ENCODE measurements at regions not wholly inside any gene's neighbourhood (a gene's known extent, or its start where the extent isn't known, plus 50 kb on each side); places are given as distances from the start of the nearest gene placed in this dataset.

DNA sequence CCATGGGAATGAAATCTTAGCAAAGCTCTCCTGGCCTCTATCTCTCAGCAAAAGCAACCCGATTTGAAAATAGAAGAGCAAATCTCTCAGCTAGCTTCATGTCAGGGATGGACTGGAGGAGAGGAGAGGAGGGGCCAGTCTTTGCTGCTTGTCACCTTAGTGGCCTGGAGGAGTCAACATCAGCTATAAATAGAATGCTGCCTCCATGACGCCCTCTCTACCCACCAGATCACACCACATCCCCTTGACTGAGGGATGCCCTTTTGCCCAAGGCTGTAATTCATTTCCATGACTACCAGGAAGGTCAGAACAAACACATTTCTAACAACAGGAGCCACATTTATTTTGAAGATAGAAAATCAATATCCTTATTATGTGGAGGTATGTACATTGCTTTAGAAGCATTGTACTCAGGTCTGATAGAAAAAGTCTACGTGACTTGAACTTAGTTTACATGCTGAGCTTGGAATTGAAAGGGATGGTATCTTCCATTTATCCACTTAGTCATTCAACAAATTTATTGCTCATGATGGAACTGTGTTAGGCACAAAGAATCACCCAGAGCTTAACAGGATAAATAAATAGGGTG lies 92.4 kb upstream of the LIFR start:
- no peak for TF ChIP-seq CTCF (IDR thresholded peaks at IDR 0.05)
- no peak for TF ChIP-seq ZFX (IDR thresholded peaks at IDR 0.05; ENCODE audit: borderline replicate concordance)
- no peak overlapping the region for H3K27ac ChIP-seq

DNA sequence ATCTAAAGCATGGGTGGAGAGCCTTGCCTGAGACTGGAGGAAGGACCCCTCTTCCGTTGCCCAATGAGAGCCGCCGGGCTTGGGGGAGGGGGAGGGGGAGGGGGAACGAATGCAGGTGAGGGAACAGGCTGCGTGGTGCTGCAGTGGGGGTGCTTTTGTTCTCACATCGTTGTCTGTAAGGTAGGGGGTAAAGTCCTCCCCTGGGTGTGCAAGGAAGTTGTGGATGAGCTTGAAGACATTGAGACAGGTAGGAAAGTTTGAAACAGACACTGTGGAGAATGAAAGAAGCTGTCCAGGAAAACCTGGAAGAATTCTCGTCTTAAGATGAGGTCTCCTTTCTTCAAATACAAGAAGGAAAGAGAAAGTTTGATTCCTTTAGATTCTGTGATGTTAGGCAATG lies 94.1 kb upstream of the LIFR start:
- TF ChIP-seq ZFX (IDR thresholded peaks at IDR 0.05; ENCODE audit: borderline replicate concordance), result no peak
- no peak overlapping the region for H3K27ac ChIP-seq

GRCh38 chr5:38650946-38651345 lies 94.5 kb upstream of the LIFR start:
- TF ChIP-seq CTCF (IDR thresholded peaks at IDR 0.05) (no peak), ZFX (IDR thresholded peaks at IDR 0.05; ENCODE audit: borderline replicate concordance) (no peak)
- H3K27ac ChIP-seq, result no peak overlapping the region

DNA sequence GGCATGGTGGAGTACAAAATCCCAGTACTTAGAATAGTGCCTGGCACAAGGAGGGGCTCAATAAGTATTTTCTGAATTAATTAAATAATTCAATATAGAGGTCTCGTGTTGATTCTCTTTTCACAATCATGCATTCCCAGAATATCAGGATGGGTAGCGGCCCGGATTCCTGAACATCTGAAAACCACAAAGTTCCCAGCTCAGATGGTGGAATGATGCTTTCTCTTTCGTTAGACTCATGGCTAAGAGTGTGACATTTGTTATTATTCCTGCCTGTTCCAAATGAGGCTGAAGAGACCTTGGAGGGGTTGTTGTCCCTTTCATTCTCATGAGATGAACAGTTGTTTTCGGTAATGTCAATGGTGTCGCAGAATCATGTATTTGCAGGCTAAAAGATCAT lies 95.4 kb upstream of the LIFR start:
- TF ChIP-seq CTCF (IDR thresholded peaks at IDR 0.05) (no peak), ZFX (IDR thresholded peaks at IDR 0.05; ENCODE audit: borderline replicate concordance) (no peak)

GRCh38 chr5:38653389-38653788 lies 96.9 kb upstream of the LIFR start:
- no peak overlapping the region for H3K27ac ChIP-seq
- TF ChIP-seq CTCF (IDR thresholded peaks at IDR 0.05) (no peak), ZFX (IDR thresholded peaks at IDR 0.05; ENCODE audit: borderline replicate concordance) (no peak)

More for the DNA sequence above, 95.4 kb upstream of the LIFR start:
- no peak overlapping the region for H3K27ac ChIP-seq

GRCh38 chr5:38655691-38656090 lies 99.2 kb upstream of the LIFR start:
- H3K27ac ChIP-seq, result no peak overlapping the region
- no peak for TF ChIP-seq CTCF (IDR thresholded peaks at IDR 0.05)
- TF ChIP-seq ZFX (IDR thresholded peaks at IDR 0.05; ENCODE audit: borderline replicate concordance), result no peak

- no peak overlapping the region for H3K27ac ChIP-seq
- TF ChIP-seq ZFX (IDR thresholded peaks at IDR 0.05; ENCODE audit: borderline replicate concordance) (no peak), CTCF (IDR thresholded peaks at IDR 0.05) (no peak)
Observed at GRCh38 chr5:38656568-38656967, 100.1 kb upstream of the LIFR start.

GRCh38 chr5:38657020-38657419 lies 100.6 kb upstream of the LIFR start:
- no peak overlapping the region for H3K27ac ChIP-seq
- TF ChIP-seq ZFX (IDR thresholded peaks at IDR 0.05; ENCODE audit: borderline replicate concordance) (no peak), CTCF (IDR thresholded peaks at IDR 0.05) (no peak)
